22Rv1 (cell line): ENCODE measurements at regions not wholly inside any gene's neighbourhood (a gene's known extent, or its start where the extent isn't known, plus 50 kb on each side); places are given as distances from the start of the nearest gene placed in this dataset.
"Not testable (repeated sequence)": the region's sequence is repeated elsewhere in the genome, so short reads cannot be mapped to it uniquely, and the experiment has no call there.

ENCODE experiments used
- CTCF ChIP-seq: fragments of 450-650 bp; IDR thresholded peaks from 2 replicates; pipeline ENCODE4 v1.5.1; 2017; ENCODE audit warnings: mild to moderate bottlenecking
- ZFX ChIP-seq: fragments of 450-650 bp; IDR thresholded peaks from 2 replicates; pipeline ENCODE4 v1.6.1; 2017; ENCODE audit warnings: antibody characterized with exemption, borderline replicate concordance

DNA sequence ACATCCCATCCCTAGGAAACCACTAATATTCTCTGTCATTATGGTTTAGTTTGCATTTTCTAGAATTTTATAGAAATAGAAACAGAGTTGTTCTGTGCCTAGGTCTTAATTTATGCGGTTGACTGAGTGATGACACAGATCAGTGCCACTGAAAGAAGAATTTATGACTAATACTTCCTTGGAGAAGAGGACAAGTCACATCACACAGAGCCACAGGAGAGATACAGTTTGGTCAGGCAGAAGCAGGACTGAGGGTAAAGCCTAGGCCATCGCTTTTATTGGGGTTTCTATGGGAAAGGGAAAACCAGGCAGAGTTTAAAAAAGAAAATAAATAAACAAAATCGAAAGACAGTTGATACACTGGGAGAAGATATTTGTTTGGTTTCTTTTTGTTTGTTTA is 99.3 kb downstream of the PRR15 start:
- not testable (repeated sequence) for TF ChIP-seq CTCF, ZFX
